Naive thymus-derived CD4-positive, alpha-beta T cell (primary cell): ENCODE measurements at regions not wholly inside any gene's neighbourhood (a gene's known extent, or its start where the extent isn't known, plus 50 kb on each side); places are given as distances from the start of the nearest gene placed in this dataset.

ENCODE experiments used
- ATAC-seq: fragments of 150-1000 bp; cut with Tn5 transposase; 2 replicates; pipeline ENCODE4 v1.10.0; 2021; ENCODE audit warnings: mild to moderate bottlenecking, moderate library complexity
- CTCF ChIA-PET: fragments of 350-600 bp; sonication (Branson Sonifier 250); formaldehyde crosslinking; loops from one replicate; lab custom pipeline; 2021; ENCODE audit warnings: antibody characterized with exemption; lab: Charles Lee
- POLR2A ChIA-PET: fragments of 350-600 bp; sonication (Branson Sonifier 250); formaldehyde crosslinking; loops from one replicate; lab custom pipeline; 2021; ENCODE audit warnings: antibody characterized with exemption, inconsistent platforms; lab: Charles Lee
- DNase-seq, 9 donors: peaks; one replicate each; pipeline versions ENCODE4 v3.0.0 to v3.0.0-alpha.2; 2020 to 2022; ENCODE audit warnings: mixed read lengths in 1 of 9
- H3K27ac ChIP-seq: one replicate; pipeline ENCODE4 v1.7.0; 2013; ENCODE audit warnings: mild to moderate bottlenecking, low read depth, low read length, moderate library complexity
- H3K27me3 ChIP-seq, 2 donors: one replicate each; pipeline ENCODE4 v1.7.0; 2013; ENCODE audit warnings: low read length in 2 of 2, mild to moderate bottlenecking in 2 of 2, moderate library complexity in 2 of 2; ENCODE audit not compliant: control insufficient read depth in 2 of 2, insufficient read depth in 2 of 2
- H3K36me3 ChIP-seq, 3 experiments: 1 replicate in 2 of 3; 2 replicates in 1 of 3; pipeline ENCODE4 v1.7.0; 2013; ENCODE audit warnings: low read length in 3 of 3, mild to moderate bottlenecking in 3 of 3, moderate library complexity in 1 of 3; ENCODE audit not compliant: insufficient read depth in 3 of 3, control insufficient read depth in 2 of 3
- H3K4me1 ChIP-seq, 2 donors: one replicate each; pipeline ENCODE4 v1.7.0; 2013; ENCODE audit warnings: low read length in 2 of 2, mild to moderate bottlenecking in 2 of 2, moderate library complexity in 1 of 2; ENCODE audit not compliant: control insufficient read depth in 2 of 2, insufficient read depth in 2 of 2
- H3K4me3 ChIP-seq: 2 replicates; pipeline ENCODE4 v1.7.0; 2013; ENCODE audit warnings: mild to moderate bottlenecking, low read length
- H3K9me3 ChIP-seq, 3 experiments: 1 replicate in 2 of 3; 2 replicates in 1 of 3; pipeline ENCODE4 v1.7.0; 2013; ENCODE audit warnings: low read length in 3 of 3; ENCODE audit not compliant: control insufficient read depth in 2 of 3
- H3K27ac Mint-ChIP-seq, 9 donors: one replicate each; pipeline ENCODE4 v1.8.0; 2020 to 2022; ENCODE audit warnings: mixed read lengths in 9 of 9, mild to moderate bottlenecking in 8 of 9, moderate library complexity in 5 of 9, inconsistent platforms in 2 of 9
- H3K27me3 Mint-ChIP-seq, 5 donors: one replicate each; pipeline ENCODE4 v1.8.0; 2021 to 2022; ENCODE audit warnings: mixed read lengths in 5 of 5, mild to moderate bottlenecking in 1 of 5
- H3K36me3 Mint-ChIP-seq, 5 donors: one replicate each; pipeline ENCODE4 v1.8.0; 2020 to 2022; ENCODE audit warnings: mixed read lengths in 5 of 5, mild to moderate bottlenecking in 3 of 5, inconsistent platforms in 1 of 5
- H3K4me1 Mint-ChIP-seq, 7 donors: one replicate each; pipeline ENCODE4 v1.8.0; 2020 to 2022; ENCODE audit warnings: mixed read lengths in 7 of 7, mild to moderate bottlenecking in 3 of 7, inconsistent platforms in 1 of 7
- H3K4me3 Mint-ChIP-seq, 10 donors: one replicate each; pipeline ENCODE4 v1.8.0; 2020 to 2022; ENCODE audit warnings: mild to moderate bottlenecking in 10 of 10, mixed read lengths in 10 of 10, moderate library complexity in 6 of 10, inconsistent platforms in 2 of 10
- H3K9me3 Mint-ChIP-seq, 11 donors: one replicate each; pipeline ENCODE4 v1.8.0; 2020 to 2022; ENCODE audit warnings: mixed read lengths in 11 of 11, mild to moderate bottlenecking in 4 of 11, inconsistent platforms in 1 of 11, moderate library complexity in 1 of 11
- intact Hi-C, 2 donors: fragments of 100-400 bp; cut with micrococcal nuclease; formaldehyde crosslinking; loops; one replicate each; pipeline ENCODE4 v1.15.1; 2023

DNA sequence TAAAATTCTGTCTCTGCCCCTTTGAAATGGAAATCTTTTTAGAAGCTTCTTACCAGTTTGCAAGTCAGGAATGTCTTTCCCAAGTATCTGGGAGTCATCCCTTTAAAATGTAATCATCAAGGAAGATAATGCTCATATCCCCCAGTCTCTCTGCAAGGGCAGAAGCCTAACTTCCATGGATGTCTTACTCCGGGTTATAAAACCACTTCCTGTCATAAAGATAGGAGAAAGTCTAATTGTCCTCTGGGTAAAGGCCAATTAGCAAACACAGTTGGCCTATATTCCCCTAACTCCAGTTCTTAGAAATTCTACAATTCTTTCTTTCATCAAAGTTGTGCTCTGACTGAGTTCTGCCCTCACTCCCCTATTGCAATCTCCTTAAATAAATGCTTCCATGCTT, 1631.5 kb upstream of the LRRTM3 start:
- ATAC-seq: no peak
- no peaks in the 10 kb centered on the region for H3K4me1 ChIP-seq
- no peak for DNase-seq
- Mint-ChIP-seq H3K36me3 (no peaks in the 10 kb centered on the region), H3K4me3 (no peak overlapping the region), H3K27me3 (no peaks in the 10 kb centered on the region), H3K4me1 (no peaks in the 10 kb centered on the region), H3K9me3 (peaks cover 0 to 5% (median 0%) of the 10 kb centered on the region in 11 donors), H3K27ac (no peak overlapping the region)
- ChIA-PET CTCF (no interaction called here), POLR2A (no interaction called here)
- H3K36me3 ChIP-seq: no peaks in the 10 kb centered on the region
- intact Hi-C loops: no loop called here
- no peaks in the 10 kb centered on the region for H3K9me3 ChIP-seq
- no peak overlapping the region for H3K27ac ChIP-seq
- H3K27me3 ChIP-seq: no peaks in the 10 kb centered on the region
- no peak overlapping the region for H3K4me3 ChIP-seq

DNA sequence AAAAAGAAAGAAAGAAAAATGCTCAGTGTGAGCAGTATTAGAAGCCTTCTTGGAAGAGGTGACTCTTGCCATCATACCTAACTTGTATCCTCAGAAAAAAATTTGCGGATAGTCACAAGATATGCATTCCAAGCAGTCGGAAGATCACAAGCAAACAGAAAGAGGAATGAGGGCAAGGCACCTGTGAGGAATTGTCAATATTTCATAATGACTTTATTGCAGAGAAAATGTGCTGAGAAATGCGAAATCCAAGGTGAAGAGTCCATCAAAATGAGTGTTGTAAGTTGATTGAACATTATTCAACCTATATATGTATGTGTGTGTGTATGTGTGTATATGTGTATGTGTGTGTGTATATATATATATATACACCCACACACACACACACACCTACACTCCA, 1624.7 kb upstream of the LRRTM3 start:
- Mint-ChIP-seq H3K27ac (no peak overlapping the region), H3K4me1 (no peaks in the 10 kb centered on the region), H3K27me3 (no peaks in the 10 kb centered on the region), H3K36me3 (no peaks in the 10 kb centered on the region), H3K4me3 (no peak overlapping the region), H3K9me3 (peaks cover 0 to 2% (median 0%) of the 10 kb centered on the region in 11 donors)
- DNase-seq (no peak), ATAC-seq (no peak)
- Histone ChIP-seq H3K4me1 (no peaks in the 10 kb centered on the region), H3K27me3 (no peaks in the 10 kb centered on the region), H3K9me3 (no peaks in the 10 kb centered on the region), H3K36me3 (no peaks in the 10 kb centered on the region), H3K27ac (no peak overlapping the region), H3K4me3 (no peak overlapping the region)
- ChIA-PET POLR2A (no interaction called here), CTCF (no interaction called here)
- intact Hi-C loops: no loop called here

DNA sequence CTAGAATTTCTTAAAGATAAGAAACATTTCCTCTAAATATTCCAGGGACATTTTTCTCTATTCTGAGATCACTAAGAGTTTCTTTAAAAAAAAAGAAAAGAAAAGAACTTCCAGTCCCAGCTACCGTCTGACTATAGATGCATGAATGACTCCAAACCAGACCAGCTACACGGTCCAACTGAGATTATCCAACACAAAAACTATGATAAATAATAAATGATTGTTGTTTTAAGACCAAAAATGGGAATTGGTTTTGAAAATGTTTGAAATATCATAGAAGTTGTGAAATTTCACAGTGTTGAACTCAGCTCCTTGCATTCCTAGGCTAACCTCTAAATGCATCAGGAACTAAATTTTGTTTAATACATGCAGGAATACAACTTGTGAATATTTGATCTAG, 1619.6 kb upstream of the LRRTM3 start:
- H3K4me3 ChIP-seq: no peak overlapping the region
- H3K27me3 Mint-ChIP-seq: no peaks in the 10 kb centered on the region
- H3K36me3 Mint-ChIP-seq: no peaks in the 10 kb centered on the region
- ChIA-PET POLR2A (no interaction called here), CTCF (no interaction called here)
- no peak overlapping the region for H3K27ac Mint-ChIP-seq
- ATAC-seq (no peak), DNase-seq (no peak)
- no peak overlapping the region for H3K4me3 Mint-ChIP-seq
- intact Hi-C loops: no loop called here
- H3K9me3 Mint-ChIP-seq: peaks cover 0 to 15% (median 0%) of the 10 kb centered on the region in 11 donors
- no peaks in the 10 kb centered on the region for H3K4me1 ChIP-seq
- no peaks in the 10 kb centered on the region for H3K27me3 ChIP-seq
- no peak overlapping the region for H3K27ac ChIP-seq
- H3K36me3 ChIP-seq: no peaks in the 10 kb centered on the region
- H3K9me3 ChIP-seq: no peaks in the 10 kb centered on the region
- H3K4me1 Mint-ChIP-seq: no peaks in the 10 kb centered on the region

DNA sequence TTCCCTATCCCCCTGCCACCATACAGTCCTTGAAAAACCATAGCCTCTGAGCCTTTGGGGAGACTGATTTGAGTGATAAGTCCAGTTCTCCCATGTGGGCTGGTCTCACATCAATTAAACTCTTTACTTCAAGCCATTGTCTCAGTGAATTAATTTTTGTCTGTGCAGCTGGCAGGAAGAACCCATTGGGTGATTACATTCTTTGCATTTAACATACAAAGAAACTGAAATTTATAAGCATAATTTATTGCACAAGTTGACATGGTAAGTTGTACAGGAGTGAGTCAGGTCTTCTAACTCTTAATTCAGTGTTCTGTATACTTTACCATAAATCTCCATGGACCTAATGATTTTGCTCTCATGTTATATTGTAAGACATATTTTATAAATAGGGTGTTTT, 1613.0 kb upstream of the LRRTM3 start:
- H3K4me1 Mint-ChIP-seq: no peaks in the 10 kb centered on the region
- ATAC-seq (no peak), DNase-seq (no peak)
- Histone ChIP-seq H3K27me3 (no peaks in the 10 kb centered on the region), H3K36me3 (no peaks in the 10 kb centered on the region), H3K4me1 (no peaks in the 10 kb centered on the region), H3K27ac (no peak overlapping the region), H3K4me3 (no peak overlapping the region), H3K9me3 (no peaks in the 10 kb centered on the region)
- no peaks in the 10 kb centered on the region for H3K27me3 Mint-ChIP-seq
- H3K36me3 Mint-ChIP-seq: no peaks in the 10 kb centered on the region
- ChIA-PET CTCF (no interaction called here), POLR2A (no interaction called here)
- peaks cover 0 to 20% (median 0%) of the 10 kb centered on the region in 11 donors for H3K9me3 Mint-ChIP-seq
- H3K27ac Mint-ChIP-seq: no peak overlapping the region
- intact Hi-C loops: no loop called here
- no peak overlapping the region for H3K4me3 Mint-ChIP-seq

DNA sequence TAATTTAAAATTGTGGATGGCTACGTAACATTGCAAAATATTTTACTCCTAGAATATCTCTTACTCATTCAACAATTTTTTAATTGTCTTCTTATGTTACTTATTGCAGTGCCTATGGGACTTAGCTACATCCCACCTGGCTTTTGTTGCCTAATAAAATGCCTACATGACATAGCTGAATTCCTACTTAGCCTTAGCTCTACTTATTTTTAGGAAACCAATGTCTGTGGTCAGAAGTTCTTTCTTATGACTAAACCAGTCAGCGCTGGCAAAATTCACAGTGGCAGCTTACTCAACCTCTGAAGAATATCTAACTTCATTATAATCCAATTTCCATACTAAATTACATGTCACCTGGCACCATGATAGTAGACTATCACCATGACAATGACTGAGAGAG, 1612.4 kb upstream of the LRRTM3 start:
- Mint-ChIP-seq H3K36me3 (no peaks in the 10 kb centered on the region), H3K4me3 (no peak overlapping the region), H3K27ac (no peak overlapping the region), H3K9me3 (peaks cover 0 to 20% (median 0%) of the 10 kb centered on the region in 11 donors), H3K4me1 (no peaks in the 10 kb centered on the region), H3K27me3 (no peaks in the 10 kb centered on the region)
- H3K36me3 ChIP-seq: no peaks in the 10 kb centered on the region
- ATAC-seq (no peak), DNase-seq (no peak)
- POLR2A ChIA-PET: no interaction called here
- CTCF ChIA-PET: no interaction called here
- intact Hi-C loops: no loop called here
- no peak overlapping the region for H3K4me3 ChIP-seq
- H3K9me3 ChIP-seq: no peaks in the 10 kb centered on the region
- H3K4me1 ChIP-seq: no peaks in the 10 kb centered on the region
- H3K27me3 ChIP-seq: no peaks in the 10 kb centered on the region
- H3K27ac ChIP-seq: no peak overlapping the region

DNA sequence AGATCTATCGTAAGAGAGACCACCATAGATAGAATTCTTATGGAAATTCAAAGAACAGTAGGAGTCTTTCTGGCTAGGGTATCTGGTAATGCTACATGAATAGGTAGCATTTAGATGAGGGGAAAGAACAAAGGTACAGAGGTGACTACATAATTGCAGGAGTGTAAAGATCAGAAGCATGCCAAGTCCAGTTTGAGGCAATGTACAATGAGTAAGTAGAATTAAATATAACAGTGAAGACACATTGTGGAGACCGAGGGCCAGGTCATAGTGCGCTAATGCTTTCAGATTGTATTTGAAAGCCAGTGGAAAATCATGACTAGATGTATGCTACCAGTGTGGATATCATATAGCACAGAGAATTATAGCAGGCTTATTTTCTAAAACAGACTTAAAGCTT, 1611.6 kb upstream of the LRRTM3 start:
- Histone ChIP-seq H3K9me3 (no peaks in the 10 kb centered on the region), H3K27me3 (no peaks in the 10 kb centered on the region), H3K36me3 (no peaks in the 10 kb centered on the region), H3K27ac (no peak overlapping the region), H3K4me3 (no peak overlapping the region), H3K4me1 (no peaks in the 10 kb centered on the region)
- DNase-seq: no peak
- Mint-ChIP-seq H3K4me1 (no peaks in the 10 kb centered on the region), H3K27me3 (no peaks in the 10 kb centered on the region), H3K4me3 (no peak overlapping the region), H3K27ac (no peak overlapping the region), H3K9me3 (peaks cover 0 to 14% (median 0%) of the 10 kb centered on the region in 11 donors), H3K36me3 (no peaks in the 10 kb centered on the region)
- ChIA-PET POLR2A (no interaction called here), CTCF (interaction anchor here (0.7 kb wide), 1 partner anchor 668 kb away, joined by 3 read pairs; no protein-coding TSS in a partner anchor)
- ATAC-seq: no peak
- intact Hi-C loops: no loop called here

DNA sequence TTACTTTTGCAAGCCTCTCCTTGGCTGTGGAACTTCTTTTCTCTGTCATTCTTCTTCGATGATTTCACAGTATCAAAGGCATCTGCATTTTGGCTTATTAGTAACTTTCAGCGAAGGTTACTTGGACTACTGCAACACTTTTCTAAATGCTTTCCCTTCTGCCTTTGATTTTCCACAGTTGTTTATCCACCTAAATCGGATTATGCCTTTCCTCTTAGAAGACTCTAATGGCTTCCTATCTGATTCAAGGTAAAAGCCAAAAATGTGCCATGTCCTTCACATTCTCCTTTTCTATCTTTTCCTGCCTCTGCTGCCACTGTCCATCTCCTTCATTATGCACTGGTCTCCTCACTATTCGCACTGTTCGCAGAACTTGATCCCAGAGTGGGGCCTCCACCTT, 1606.3 kb upstream of the LRRTM3 start:
- Histone ChIP-seq H3K4me1 (no peaks in the 10 kb centered on the region), H3K27me3 (no peaks in the 10 kb centered on the region), H3K9me3 (no peaks in the 10 kb centered on the region), H3K4me3 (no peak overlapping the region), H3K36me3 (no peaks in the 10 kb centered on the region), H3K27ac (no peak overlapping the region)
- ChIA-PET CTCF (no interaction called here), POLR2A (no interaction called here)
- Mint-ChIP-seq H3K9me3 (peaks cover 0 to 15% (median 3%) of the 10 kb centered on the region in 11 donors), H3K27me3 (no peaks in the 10 kb centered on the region), H3K4me3 (no peak overlapping the region), H3K4me1 (no peaks in the 10 kb centered on the region), H3K36me3 (no peaks in the 10 kb centered on the region), H3K27ac (no peak overlapping the region)
- DNase-seq: no peak
- no peak for ATAC-seq
- intact Hi-C loops: no loop called here
